GM21619 (cell line): ENCODE measurements at regions not wholly inside any gene's neighbourhood (a gene's known extent, or its start where the extent isn't known, plus 50 kb on each side); places are given as distances from the start of the nearest gene placed in this dataset.

Source experiments
- ATAC-seq: cut with Tn5 transposase; IDR thresholded peaks from one replicate; pipeline ENCODE4 v1.9.1; 2021; ENCODE audit not compliant: unreplicated experiment

GRCh38 chr18:40707797-40708196 is 1247.2 kb upstream of the PIK3C3 start:
- ATAC-seq: no peak

- ATAC-seq: no peak
These were observed 1256.9 kb upstream of the PIK3C3 start for GRCh38 chr18:40698129-40698528.

DNA sequence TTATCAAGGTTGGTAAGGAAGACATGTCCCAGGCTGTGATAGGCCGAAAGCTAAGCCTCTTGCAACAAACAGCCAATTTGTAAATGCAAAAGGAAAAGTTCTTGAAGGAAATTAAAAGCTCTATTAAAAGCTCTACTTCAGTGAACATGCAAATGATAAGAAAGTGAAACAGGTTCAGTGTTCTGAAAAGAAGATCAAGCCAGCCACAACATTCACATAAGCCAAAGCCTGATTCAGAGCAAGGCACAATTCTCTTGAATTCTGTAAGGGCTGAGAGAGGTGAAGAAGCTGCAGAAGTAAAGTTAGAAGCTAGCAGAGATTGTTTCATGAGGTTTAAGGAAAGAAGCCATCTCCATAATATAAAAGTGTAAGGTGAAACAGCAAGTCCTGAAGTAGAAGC is 1259.5 kb upstream of the PIK3C3 start:
- ATAC-seq: no peak

- ATAC-seq: no peak
These were observed 1262.2 kb upstream of the PIK3C3 start for GRCh38 chr18:40692871-40693270.

DNA sequence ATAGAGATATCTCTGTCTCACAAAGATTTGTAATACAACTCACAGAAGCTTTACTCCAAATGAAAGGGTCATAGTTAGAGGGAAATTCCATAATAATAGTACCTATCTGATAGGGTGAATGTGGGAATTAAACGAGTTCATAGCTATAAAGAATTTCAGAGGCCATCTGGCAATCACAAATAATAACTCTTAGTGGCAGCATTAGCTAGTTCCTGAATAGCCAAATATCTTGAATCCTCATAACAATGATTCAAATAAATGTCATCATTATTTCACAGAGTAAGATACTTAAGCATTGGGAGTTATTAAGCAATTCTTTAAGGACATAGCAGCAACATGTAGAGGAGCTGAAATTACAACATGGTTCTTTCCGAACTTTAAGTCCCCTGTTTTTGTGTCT is 1265.0 kb upstream of the PIK3C3 start:
- ATAC-seq: no peak

GRCh38 chr18:40687399-40687798 is 1267.6 kb upstream of the PIK3C3 start:
- no peak for ATAC-seq

DNA sequence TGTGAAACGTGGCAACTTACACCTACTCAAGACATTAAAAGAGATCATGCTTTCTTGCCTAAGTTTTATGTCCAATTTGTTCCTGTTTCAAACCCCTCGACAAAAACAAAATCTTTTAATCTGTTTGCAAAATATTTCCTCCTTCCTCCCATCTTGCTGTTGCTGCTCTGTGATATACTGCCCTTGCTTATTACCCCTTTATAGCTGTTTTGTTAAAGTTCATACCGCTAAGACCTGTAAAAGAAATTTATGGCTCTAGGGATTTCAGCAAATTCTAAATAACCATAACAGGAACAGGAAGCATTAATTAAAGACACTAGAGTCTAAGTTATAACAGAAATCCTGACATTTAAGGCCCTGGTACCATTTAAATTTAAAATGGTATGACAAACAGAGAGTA is 1268.2 kb upstream of the PIK3C3 start:
- ATAC-seq: no peak

DNA sequence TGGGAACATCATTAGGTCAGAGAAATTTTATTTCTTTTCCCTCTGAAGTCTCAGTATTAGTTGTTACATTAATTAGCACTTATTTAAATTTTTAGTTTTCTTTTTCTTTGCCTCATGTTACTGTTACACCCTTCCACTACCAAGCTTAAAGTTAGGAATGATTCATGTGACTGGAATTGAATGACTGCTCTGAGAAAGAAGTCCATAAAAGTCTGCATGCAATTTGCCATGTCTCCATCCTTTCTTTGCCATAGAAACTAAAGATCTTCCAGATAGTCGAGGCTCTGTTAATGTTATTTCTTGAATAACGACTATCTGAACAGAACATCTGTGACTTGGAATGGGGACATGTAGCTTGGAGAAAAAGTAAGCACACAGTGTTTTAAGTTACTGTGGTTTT is 1269.8 kb upstream of the PIK3C3 start:
- no peak for ATAC-seq

- no peak for ATAC-seq
These were observed 1276.7 kb upstream of the PIK3C3 start for GRCh38 chr18:40678318-40678717.

GRCh38 chr18:40676668-40677067 is 1278.4 kb upstream of the PIK3C3 start:
- no peak for ATAC-seq

GRCh38 chr18:40673150-40673549 is 1281.9 kb upstream of the PIK3C3 start:
- no peak for ATAC-seq

DNA sequence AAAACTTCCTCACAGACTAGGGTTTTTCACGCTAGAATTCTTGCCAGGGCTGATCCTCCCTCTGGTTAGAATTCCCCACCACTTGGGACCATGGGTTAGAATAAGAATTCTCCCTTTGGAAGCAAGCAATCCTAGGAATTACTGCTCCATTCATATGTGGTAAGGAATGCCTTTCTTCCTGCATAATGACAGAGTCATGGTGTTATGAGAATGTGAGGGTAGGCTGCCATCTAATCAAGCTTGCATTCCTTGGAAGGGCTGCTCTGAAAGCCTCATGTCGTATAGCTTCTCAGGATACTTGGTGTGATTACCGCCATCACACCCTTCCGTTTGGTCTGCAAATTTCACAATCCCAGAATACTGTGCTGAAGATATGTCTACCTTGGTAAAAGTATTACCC is 1282.4 kb upstream of the PIK3C3 start:
- ATAC-seq: no peak

- no peak for ATAC-seq
These were observed 1284.2 kb upstream of the PIK3C3 start for GRCh38 chr18:40670668-40671375.

DNA sequence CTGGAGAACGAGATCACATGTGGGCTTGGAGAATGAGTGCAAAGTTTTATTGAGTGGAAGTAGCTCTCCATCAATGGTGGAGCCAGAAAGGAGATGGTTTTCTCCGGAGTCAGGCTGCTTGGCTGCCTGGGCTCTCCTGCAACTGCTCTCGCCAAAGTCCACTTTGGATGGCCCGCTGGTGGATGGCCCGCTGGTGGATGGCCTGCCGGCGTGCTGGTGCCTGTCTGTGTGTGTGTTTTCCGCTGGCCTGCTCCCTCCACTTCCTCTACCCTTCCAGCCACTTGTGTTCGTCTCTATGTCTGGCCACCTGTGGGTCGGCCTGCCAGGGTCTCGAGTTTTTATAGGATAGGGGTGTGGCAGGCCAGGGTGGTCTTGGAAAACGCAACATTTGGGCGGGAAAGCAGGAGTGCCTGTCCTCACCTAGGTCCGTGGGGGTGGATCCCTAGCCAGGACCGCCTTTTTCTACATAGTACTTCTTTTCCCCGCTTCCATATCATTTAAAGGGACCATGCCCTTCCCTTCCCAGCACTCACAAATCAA is 1292.1 kb upstream of the PIK3C3 start:
- no peak for ATAC-seq

- ATAC-seq: no peak
These were observed 1301.4 kb upstream of the PIK3C3 start for GRCh38 chr18:40653682-40654081.

- ATAC-seq: no peak
These were observed 1302.7 kb upstream of the PIK3C3 start for GRCh38 chr18:40652321-40652720.

DNA sequence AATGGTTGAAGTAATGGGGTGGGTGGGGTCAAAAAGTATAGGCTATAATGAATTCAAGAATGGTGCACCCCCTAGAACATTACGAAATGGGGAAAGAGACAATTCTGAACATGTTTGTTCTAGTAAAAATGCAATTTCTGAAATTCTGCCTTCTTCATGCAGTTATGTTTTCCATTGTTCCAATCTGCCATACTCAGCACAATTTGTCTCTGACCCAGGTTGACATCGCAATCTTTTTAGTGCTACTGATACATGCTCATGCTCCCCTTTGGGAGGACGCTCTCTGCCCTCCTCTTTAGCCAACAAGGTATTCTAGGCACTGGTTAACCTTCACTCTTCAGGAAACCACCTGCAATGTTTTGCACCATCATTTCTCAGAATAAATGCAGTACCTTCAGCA is 1303.9 kb upstream of the PIK3C3 start:
- no peak for ATAC-seq

DNA sequence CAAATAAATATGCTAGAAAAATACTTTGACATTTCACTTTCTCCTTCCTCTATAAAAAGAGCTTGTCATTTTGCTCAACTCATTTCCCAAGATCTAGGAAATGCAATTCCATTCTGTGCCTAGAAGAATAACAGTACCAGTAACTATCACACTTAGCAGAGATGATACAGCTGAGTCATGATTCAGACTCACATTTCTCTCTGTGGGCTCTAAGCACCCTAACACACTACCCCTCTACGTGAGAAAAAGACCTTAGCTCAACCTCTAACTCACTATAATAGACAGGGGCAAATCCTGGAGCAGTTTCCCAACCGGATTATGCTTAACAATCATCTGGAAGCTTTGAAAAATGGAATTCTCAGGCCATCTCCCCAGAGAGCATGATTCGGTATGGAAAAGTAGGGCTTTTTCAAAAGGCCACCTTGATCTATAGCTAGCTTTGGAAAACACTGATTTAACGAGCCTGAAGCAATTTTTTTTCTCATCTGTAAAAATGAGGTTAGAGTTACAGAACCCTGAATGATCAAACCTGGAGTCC is 1312.3 kb upstream of the PIK3C3 start:
- ATAC-seq: no peak

GRCh38 chr18:40631319-40631718 is 1323.7 kb upstream of the PIK3C3 start:
- ATAC-seq: no peak

- ATAC-seq: no peak
These were observed 1324.5 kb upstream of the PIK3C3 start for GRCh38 chr18:40630496-40630895.

DNA sequence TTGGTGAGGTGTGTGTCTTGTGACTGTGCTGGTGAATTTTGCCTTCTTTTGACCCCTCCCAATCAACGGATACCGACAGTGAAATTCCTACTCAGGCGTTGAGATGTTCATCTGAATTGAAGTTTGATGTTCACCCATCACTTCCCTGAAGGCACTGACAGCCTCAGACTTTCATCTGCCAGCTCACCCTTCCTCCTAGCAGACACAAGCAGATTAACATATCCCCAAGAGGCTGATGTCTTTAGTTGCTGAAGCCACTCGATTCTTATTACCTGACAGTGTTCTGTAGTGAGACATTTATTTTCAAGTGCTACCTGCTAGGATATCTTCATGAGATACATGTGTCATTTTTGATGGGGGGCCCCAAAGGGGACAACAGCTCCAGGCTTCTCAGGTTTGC is 1330.1 kb upstream of the PIK3C3 start:
- no peak for ATAC-seq

- no peak for ATAC-seq
These were observed 1341.3 kb upstream of the PIK3C3 start for GRCh38 chr18:40613721-40614120.

GRCh38 chr18:40612356-40612755 is 1342.7 kb upstream of the PIK3C3 start:
- ATAC-seq: no peak
